HK-2 (cell line): ENCODE measurements at regions not wholly inside any gene's neighbourhood (a gene's known extent, or its start where the extent isn't known, plus 50 kb on each side); places are given as distances from the start of the nearest gene placed in this dataset.

Experiments
- DNase-seq: peaks from one replicate; pipeline ENCODE4 v3.0.0-alpha.2; 2018; ENCODE audit not compliant: unreplicated experiment

DNA sequence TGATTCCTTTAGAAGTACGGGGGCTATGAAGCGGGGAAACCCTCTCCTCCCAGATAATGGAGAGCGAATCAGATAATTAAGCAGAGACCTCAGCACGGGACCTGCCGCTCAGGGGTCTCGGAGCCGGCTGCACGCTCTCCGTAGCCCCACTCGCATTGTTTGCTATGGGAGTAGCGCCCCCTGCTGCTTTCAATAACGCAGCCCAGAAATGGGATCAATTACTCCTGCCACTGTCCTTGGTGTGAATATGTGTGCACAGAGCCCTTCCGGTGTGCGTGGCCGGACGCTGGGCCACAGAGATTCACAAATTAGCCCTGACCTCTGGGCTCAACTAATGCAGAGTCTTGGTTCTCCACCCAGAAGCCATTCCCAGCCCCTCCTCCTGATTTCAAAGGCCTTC, 76.4 kb upstream of the TMEM132C start:
- DNase-seq = peak; percentile 40

DNA sequence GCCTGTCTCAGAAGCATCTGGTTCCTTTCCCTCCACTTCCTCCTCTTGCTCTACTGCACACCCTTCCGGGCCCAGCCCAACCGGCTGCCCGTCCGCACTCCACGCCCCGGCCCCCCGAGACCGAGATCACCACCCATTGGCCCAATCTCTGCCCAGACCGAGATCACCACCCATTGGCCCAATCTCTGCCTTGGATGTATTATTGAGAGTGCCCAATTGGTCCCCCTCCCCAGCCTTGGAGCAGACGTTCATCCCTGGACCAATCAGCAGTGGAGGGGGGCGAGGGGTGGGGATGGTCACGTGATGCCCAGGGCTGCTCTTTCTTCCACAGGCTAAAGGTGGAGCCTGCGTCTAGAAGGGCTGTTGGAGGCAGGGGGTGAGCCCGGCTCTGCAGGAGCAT, 75.6 kb upstream of the TMEM132C start:
- DNase-seq = no peak

DNA sequence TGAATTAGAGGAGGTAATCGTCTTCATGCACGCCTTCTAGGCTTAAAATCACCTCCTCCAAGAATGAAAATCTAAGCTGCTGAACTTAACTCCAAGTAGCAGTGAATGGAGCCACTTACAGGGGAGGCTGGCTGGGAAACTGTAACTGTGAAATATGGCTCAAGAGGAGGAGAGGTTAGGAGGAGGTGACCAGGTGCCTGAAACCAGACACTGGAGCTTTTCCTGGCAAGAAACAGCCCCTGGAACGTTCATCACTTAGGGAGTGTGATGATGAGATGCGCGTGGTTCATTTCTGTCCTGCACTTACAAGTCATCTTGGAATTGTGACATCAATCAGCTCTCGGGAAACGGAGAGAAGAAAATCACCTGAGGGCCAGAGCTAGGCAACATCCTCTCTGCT, 62.3 kb upstream of the TMEM132C start:
- DNase-seq = no peak

DNA sequence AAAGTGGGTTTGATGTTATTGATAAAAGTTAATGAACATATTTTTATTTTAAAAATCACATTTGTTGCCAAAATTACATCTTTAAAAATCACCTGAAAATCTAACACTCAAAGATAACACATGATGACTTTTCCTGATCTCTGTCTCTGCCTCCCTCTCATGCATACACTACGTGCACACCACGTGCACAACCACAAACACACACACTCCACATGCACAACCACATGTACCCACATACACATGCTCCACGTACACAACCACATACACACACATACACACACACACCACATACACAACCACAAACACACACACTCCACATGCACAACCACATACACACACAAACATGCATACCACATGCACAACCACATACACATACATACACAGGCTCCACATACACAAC, 61.8 kb upstream of the TMEM132C start:
- DNase-seq = no peak

DNA sequence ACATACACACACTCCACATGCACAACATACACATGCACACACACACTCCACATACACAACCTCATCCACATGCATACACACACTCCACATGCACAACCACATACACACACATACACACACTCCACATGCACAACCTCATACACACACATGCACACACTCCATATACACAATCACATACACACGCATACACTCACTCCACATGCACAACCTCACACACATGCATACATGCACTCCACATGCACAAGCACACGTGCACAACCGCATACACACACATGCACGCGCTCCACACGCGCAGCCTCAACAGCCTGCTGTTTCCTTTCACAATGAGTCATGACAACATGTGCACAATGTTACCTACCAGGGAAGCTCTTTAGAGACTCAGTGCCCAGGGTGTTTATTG, 61.2 kb upstream of the TMEM132C start:
- no peak for DNase-seq
